PC-9 (cell line): ENCODE measurements at regions not wholly inside any gene's neighbourhood (a gene's known extent, or its start where the extent isn't known, plus 50 kb on each side); places are given as distances from the start of the nearest gene placed in this dataset.

Experiments used
- EZH2 ChIP-seq: fragments of 200-600 bp; sonication (generic); IDR thresholded peaks from 2 replicates; pipeline ENCODE4 v1.8.0; 2017; ENCODE audit warnings: antibody characterized with exemption, low read depth
- TF ChIP-seq, protein P1 (sequence below): fragments of 200-600 bp; sonication (generic); conservative IDR thresholded peaks from 2 replicates; pipeline ENCODE4 v1.6.1; 2017; ENCODE audit warnings: mixed run types, antibody characterized with exemption, mild to moderate bottlenecking, moderate library complexity

DNA sequence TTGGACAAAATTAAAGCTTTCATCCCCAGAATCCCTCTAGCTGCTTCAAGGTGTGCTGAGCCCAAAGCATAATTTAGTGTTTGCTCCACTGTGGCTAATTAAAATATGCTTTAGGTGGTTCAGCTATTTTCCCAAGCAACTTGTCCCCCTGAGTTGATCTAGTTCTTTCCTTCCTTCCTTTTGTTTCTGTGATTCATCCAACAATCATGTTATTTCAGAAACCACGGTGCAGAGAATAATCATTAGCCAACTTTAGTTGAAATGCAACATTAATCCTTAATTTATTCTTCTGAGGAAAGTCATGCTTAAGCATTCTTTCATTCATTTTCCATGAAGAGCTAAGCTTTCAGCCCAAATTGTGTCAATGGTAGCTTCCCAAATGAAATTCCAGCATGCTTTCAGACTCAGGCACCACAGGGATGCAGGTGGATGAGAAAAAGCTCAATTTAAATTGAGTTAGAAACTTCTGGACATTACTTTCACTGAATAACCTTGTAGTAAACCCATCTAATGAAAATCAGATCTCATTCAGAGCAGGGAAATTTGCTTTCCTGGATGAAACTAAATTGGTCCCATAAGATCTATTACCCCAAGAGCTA, 209.0 kb upstream of the NT5E start:
- TF ChIP-seq, protein P1, sequence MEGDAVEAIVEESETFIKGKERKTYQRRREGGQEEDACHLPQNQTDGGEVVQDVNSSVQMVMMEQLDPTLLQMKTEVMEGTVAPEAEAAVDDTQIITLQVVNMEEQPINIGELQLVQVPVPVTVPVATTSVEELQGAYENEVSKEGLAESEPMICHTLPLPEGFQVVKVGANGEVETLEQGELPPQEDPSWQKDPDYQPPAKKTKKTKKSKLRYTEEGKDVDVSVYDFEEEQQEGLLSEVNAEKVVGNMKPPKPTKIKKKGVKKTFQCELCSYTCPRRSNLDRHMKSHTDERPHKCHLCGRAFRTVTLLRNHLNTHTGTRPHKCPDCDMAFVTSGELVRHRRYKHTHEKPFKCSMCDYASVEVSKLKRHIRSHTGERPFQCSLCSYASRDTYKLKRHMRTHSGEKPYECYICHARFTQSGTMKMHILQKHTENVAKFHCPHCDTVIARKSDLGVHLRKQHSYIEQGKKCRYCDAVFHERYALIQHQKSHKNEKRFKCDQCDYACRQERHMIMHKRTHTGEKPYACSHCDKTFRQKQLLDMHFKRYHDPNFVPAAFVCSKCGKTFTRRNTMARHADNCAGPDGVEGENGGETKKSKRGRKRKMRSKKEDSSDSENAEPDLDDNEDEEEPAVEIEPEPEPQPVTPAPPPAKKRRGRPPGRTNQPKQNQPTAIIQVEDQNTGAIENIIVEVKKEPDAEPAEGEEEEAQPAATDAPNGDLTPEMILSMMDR = no peak
- no peak for TF ChIP-seq EZH2
